ENCODE measurements at regions not wholly inside any gene's neighbourhood (a gene's known extent, or its start where the extent isn't known, plus 50 kb on each side); places are given as distances from the start of the nearest gene placed in this dataset.
"Not testable (repeated sequence)": the region's sequence is repeated elsewhere in the genome, so short reads cannot be mapped to it uniquely, and the experiment has no call there.

GRCh38 chr3:8001712-8002111 is 499.9 kb upstream of the LMCD1 start:
- no peak for DNase-seq (ENCODE audit: low spot score)

DNA sequence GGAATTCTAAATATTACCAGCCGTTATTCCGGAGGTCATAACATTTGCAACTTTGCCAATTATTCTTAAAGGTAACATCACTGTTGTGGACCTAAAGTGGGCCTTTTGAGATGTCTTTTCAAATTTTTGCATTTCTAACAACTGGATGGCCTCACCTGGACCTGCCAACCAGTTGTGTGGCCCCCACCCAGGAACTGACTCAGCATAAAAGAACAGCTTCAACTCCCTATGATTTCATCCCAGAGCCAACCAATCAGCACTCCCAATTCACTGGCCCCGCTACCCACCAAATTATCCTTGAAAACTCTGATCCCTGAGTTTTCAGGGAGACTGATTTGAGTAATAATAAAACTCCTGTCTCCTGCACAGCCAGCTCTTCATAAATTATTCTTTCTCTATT is 489.7 kb upstream of the LMCD1 start:
- DNase-seq (ENCODE audit: low spot score): no peak

GRCh38 chr3:8020047-8020841 is 481.4 kb upstream of the LMCD1 start:
- no peak for DNase-seq (ENCODE audit: low spot score)

DNA sequence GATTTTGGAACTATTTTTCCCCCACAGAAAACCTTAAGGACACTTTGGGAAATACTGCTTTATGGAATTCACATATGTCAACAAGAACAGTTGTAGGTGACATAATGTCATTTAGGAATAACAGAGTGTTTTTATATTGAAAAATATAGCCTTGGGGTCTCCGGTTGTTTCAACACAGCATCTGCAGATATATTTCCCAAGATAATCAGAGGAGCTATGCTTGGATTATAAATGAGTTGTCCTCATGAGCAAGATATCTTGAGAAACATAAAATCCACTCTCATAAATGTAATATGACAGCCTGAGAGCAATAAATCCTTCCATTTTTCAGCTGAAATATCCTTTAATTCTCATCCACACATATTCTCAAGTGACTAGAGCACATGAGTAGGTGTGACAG is 473.7 kb upstream of the LMCD1 start:
- DNase-seq (ENCODE audit: low spot score): no peak

DNA sequence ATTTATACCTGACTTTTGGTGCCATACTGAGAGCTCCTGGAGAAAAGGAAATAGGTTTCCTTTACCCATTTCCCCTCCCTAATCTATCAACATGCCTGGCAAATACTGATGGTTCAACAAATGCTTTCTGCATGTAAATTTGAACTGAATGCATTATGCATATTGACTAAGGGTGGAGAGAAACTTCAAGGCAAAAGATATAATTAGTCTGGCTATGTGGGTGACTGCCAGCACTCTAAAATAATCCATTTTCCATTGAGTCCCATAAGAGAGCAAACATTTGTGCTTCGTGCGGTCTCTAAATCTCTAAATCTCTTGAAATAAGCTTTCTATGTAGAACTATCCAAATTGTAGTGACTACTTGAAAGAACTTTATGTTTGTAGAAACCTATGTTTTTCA is 451.3 kb upstream of the LMCD1 start:
- DNase-seq (ENCODE audit: low spot score): no peak

DNA sequence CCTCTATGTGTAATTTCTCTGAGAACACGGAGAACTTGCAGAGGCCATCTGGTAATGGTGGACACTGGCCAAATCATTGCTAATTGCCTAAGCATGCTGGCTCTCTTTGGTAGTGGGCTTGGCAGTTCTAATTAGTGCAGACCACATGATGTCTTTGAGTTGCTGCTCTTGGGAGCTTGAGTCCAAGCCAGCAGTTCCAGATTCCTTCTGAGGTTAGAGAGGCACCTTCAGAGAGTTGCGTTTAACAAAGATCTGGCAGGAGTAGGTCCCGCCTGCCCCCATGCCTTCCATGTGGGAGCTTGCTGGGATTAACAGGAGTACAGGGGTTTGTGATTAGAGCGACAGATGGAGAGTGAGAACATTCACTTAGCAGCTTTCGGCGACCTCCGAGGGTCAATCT is 449.0 kb upstream of the LMCD1 start:
- no peak for DNase-seq (ENCODE audit: low spot score)

GRCh38 chr3:8068135-8068534 is 433.5 kb upstream of the LMCD1 start:
- DNase-seq (ENCODE audit: low spot score): not testable (repeated sequence)

DNA sequence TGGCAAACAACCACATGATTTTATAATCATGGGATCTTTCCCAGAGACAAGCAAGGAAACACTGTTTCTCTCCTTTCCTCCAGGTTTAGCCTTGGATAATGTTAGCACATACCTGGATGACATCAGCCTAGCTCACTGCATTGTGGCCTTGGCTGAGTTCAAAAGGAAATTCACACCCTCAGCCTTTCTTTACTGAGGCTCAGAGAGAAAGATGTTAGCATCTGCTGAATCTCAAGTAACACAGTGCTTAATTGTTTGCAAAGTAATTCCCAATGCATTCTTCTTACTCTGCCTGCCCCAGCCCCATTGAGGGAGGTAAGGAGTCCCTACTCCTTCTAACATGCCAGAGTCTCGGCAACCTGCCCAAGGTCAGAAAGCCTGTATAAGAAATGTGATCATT is 432.2 kb upstream of the LMCD1 start:
- DNase-seq (ENCODE audit: low spot score): no peak

- peak; percentile 16 for DNase-seq (ENCODE audit: low spot score)
These were observed 431.6 kb upstream of the LMCD1 start for GRCh38 chr3:8070011-8070410.

DNA sequence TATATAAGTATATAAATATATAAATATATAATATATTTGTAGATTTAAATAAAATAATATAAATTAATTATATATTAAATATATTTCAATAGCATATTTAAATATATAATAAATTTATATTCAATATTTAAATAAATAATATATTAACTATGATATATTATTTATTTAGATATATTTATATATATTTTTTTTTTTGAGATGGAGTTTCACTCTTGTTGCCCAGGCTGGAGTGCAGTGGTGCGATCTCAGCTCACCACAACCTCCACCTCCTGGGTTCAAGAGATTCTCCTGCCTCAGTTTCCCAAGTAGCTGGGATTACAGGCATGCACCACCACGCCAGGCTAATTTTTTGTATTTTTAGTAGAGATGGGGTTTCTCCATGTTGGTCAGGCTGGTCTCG is 426.9 kb upstream of the LMCD1 start:
- DNase-seq (ENCODE audit: low spot score): not testable (repeated sequence)

DNA sequence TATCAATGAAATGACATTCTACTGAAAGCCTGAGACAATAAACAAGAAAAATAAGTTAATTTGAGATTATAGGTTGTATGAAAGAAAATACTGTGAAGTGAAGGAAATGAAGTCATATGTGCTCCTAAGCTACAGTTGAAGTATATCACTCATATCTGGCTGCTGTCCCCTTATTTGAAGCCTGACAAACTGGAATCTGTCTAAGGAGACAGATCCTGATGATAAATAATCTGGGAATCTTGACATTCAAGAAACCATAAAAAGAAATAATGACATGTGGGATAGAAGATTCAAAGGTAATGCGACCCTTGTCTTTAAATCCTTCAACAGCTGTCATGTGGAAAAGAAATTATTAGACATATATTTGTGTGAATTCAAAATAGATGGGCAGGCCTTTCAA is 424.5 kb upstream of the LMCD1 start:
- no peak for DNase-seq (ENCODE audit: low spot score)

DNA sequence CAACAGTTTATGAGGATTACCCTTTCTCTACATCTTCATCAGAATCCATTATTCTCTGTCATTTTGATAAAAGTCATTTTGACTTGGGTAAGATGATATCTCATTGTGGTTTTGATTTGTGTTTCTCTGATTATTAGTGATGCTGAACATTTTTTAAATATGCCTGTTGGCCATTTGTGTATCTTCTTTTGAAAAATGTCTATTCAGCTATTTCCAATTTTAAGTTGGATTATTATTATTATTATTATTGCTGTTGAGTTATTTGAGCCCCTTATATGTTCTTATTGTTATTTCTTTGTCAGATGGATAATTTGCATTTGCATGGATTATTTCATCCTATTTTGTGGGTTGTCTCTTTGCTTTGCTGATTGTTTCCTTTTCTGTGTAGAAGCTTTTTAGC is 421.2 kb upstream of the LMCD1 start:
- no peak for DNase-seq (ENCODE audit: low spot score)

DNA sequence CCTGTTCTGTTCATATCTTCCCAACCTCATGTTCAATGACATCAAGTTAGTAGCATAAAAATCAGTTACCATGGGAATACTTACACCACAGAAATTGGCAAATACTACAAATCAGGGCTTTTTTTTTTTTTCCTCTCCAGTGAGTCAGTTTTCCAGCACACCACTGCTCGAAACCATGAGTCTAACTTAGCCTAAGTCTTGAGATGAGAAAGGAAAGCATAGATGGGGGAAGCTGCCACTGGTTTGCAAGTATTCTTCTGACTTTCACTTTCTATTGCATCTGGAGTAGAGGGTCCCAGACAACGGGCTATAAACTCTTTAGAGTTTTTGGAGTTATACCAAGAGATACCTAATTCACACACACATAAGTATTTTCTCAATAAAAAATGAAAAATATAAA is 416.1 kb upstream of the LMCD1 start:
- no peak for DNase-seq (ENCODE audit: low spot score)

- no peak for DNase-seq (ENCODE audit: low spot score)
These were observed 413.7 kb upstream of the LMCD1 start for GRCh38 chr3:8087951-8088350.

DNA sequence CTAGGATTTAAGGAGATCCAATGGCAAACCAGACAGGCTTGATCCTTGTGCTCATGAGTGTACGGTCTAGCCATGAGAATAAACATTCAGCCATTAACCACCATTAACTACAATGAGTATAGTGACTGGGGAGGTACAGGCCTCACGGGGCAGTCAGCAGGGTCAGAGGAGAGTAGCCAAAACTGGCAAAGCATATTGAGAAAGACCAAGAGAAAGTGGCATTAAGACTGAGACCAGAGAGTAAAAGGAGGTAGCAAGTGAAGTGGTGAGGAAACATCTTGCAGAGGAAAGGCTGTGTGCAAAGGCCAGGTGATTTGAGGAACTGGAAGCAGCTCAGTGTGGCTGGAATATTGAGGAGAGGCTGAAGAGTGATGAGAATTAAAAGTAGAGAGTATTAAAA is 407.2 kb upstream of the LMCD1 start:
- no peak for DNase-seq (ENCODE audit: low spot score)

GRCh38 chr3:8095724-8096123 is 405.9 kb upstream of the LMCD1 start:
- DNase-seq (ENCODE audit: low spot score): no peak

GRCh38 chr3:8097690-8098089 is 403.9 kb upstream of the LMCD1 start:
- no peak for DNase-seq (ENCODE audit: low spot score)

- no peak for DNase-seq (ENCODE audit: low spot score)
These were observed 397.7 kb upstream of the LMCD1 start for GRCh38 chr3:8103954-8104353.

- DNase-seq (ENCODE audit: low spot score): no peak
These were observed 394.7 kb upstream of the LMCD1 start for GRCh38 chr3:8106921-8107320.

GRCh38 chr3:8110966-8111798 is 390.4 kb upstream of the LMCD1 start:
- DNase-seq (ENCODE audit: low spot score): peak; percentile 38

DNA sequence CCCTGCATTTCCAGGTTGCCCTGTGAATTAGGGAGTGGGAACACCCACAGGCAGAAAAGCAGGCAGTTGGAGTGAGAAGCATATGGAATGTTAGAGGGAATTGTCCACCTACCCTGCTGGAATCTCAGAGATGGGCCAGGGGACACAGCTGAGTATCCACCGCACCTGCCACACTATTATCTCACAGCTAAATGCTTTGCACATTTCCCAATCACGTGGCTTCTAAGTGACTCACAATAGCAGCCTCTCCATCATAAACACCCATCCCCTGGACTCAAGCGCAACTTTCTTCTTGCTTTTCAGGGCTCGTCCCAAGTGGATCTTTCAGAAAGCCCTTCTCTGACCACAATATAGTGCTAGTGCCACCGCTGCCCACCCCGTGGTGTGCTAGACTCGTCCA is 389.0 kb upstream of the LMCD1 start:
- no peak for DNase-seq (ENCODE audit: low spot score)

DNA sequence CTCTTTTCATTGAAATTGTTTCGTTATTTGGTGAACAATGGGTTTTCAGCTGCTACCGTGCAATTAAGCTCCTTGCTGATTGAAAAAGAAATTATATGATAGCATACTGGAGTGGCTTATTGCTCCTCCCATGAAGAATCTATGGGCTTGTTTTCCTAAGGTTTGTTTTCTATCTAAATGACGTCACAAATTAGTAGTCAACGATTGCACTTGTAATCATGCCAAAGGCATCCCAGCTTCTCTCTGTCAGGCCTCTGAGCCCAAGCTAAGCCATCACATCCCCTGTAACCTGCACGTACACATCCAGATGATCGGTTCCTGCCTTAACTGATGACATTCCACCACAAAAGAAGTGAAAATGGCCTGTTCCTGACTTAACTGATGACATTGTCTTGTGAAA is 388.0 kb upstream of the LMCD1 start:
- no peak for DNase-seq (ENCODE audit: low spot score)

DNA sequence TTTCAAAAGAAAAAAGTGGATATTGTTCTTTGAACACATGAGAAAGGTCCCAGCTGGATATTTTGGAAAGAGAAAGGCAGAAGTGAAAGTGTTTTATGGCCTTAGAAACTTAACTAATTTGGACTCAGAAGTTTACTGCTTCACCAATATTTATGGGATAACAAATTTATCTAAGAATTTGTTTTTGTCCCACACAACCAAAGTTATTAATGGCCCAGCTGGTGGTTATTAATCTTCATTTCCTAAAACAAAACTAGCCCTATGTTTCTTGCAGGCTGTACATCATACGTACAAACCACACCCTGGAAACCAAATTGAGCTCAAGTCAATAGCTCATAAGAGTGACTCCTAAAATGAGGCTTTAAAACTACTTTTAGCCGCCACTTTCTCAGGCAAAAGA is 372.9 kb upstream of the LMCD1 start:
- no peak for DNase-seq (ENCODE audit: low spot score)

GRCh38 chr3:8136553-8136952 is 365.1 kb upstream of the LMCD1 start:
- no peak for DNase-seq (ENCODE audit: low spot score)

Data from COLO829 (cell line).